ENCODE measurements at regions not wholly inside any gene's neighbourhood (a gene's known extent, or its start where the extent isn't known, plus 50 kb on each side); places are given as distances from the start of the nearest gene placed in this dataset.
A peak's percentile ranks its signal among the peaks of the same experiment; 100 is the strongest.
"Not testable (repeated sequence)": the region's sequence is repeated elsewhere in the genome, so short reads cannot be mapped to it uniquely, and the experiment has no call there.

- DNase-seq = no peak
Observed at GRCh38 chr6:82419132-82419581, 55.5 kb downstream of the TPBG start.

- DNase-seq = peak; percentile 85
Observed at GRCh38 chr6:82419859-82420258, 56.2 kb downstream of the TPBG start.

GRCh38 chr6:82430611-82431010 is 67.0 kb downstream of the TPBG start:
- no peak for DNase-seq

- DNase-seq = no peak
Observed at GRCh38 chr6:82436740-82437139, 73.1 kb downstream of the TPBG start.

GRCh38 chr6:82437701-82438100 is 74.1 kb downstream of the TPBG start:
- no peak for DNase-seq

GRCh38 chr6:82441047-82441855 is 77.6 kb downstream of the TPBG start:
- DNase-seq = peak; percentile 75

- no peak for DNase-seq
Observed at GRCh38 chr6:82442061-82442719, 78.6 kb downstream of the TPBG start.

- no peak for DNase-seq
Observed at GRCh38 chr6:82458147-82458546, 94.5 kb downstream of the TPBG start.

- DNase-seq = no peak
Observed at GRCh38 chr6:82458705-82459104, 95.1 kb downstream of the TPBG start.

GRCh38 chr6:82461536-82461935 is 97.9 kb downstream of the TPBG start:
- no peak for DNase-seq

GRCh38 chr6:82467338-82467737 is 103.7 kb downstream of the TPBG start:
- DNase-seq = no peak

- not testable (repeated sequence) for DNase-seq
Observed at GRCh38 chr6:82470123-82470522, 106.5 kb downstream of the TPBG start.

GRCh38 chr6:82475106-82475505 is 111.5 kb downstream of the TPBG start:
- not testable (repeated sequence) for DNase-seq

- peak; percentile 55 for DNase-seq
Observed at GRCh38 chr6:82484001-82484400, 120.4 kb downstream of the TPBG start.

- DNase-seq = no peak
Observed at GRCh38 chr6:82484737-82485626, 121.4 kb downstream of the TPBG start.

GRCh38 chr6:82487895-82488294 is 124.3 kb downstream of the TPBG start:
- no peak for DNase-seq

- DNase-seq = no peak
Observed at GRCh38 chr6:82488403-82488802, 124.8 kb downstream of the TPBG start.

GRCh38 chr6:82492134-82492533 is 128.5 kb downstream of the TPBG start:
- DNase-seq = no peak

- peak; percentile 89 for DNase-seq
Observed at GRCh38 chr6:82493467-82493866, 129.8 kb downstream of the TPBG start.

- no peak for DNase-seq
Observed at GRCh38 chr6:82494367-82494766, 130.8 kb downstream of the TPBG start.

- not testable (repeated sequence) for DNase-seq
Observed at GRCh38 chr6:82501901-82502300, 138.3 kb downstream of the TPBG start.

- DNase-seq = no peak
Observed at GRCh38 chr6:82506526-82506925, 142.9 kb downstream of the TPBG start.

GRCh38 chr6:82507112-82507511 is 143.5 kb downstream of the TPBG start:
- DNase-seq = no peak

All from NCI-H2029 treated with DMSO at 0.1 percent for 48 hours (cell line).